ENCODE measurements at regions not wholly inside any gene's neighbourhood (a gene's known extent, or its start where the extent isn't known, plus 50 kb on each side); places are given as distances from the start of the nearest gene placed in this dataset.

DNA sequence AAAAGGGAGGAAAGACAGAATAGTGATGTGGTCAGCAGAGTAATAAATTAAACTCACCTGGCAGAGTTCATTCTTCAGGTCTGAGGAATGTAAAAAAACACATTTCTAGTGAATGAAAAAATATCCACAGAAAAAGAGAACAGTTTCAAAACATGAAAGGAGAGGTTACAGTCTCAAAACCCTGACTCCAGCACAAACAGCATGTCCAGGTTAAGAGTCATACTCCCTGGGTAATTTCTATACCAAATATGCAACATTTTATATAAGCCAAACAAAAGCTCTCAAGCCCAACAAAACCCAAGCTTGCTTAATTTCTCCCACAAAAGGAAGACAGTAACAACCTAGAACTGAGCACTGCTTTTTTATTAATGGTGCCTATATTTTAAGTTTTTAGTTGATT is 173.0 kb downstream of the NTMT2 start:
- DNase-seq = no peak

DNA sequence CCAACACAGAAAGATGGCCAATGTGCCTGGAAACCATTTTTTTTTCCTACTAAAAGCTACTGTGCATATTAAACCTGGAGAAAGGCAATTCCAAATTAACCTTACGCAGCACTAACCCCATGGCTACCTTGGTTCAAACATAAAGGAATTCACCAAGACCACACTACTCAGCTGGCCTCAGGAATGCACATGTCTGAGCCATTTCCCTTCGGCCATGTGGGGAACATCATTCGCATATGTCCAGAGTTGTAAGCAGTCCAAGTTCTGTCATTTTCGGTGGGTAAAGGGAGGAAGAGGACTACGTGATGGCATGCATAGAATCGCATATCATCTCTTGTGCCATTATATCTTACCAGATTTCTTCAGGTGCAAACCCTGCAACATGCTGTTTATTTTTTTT is 175.4 kb downstream of the NTMT2 start:
- DNase-seq = no peak

DNA sequence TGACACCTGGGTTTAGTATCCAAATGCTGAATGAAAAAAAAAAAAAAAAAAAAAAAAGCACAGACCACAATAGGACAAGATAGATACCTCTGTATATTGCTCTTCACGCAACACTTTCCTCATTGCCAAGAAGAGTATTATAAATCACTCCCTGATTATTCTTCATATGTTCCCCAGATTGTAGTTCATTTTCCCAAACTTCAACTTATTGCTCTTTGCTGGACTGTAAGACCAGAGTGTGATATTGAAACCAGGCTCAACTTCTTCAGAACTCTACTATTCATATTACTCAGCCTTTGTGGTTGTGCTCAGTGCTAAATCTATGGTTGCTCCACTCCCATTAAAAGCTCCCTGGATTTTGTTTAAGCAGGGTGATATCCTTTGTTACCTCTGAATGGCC is 180.4 kb downstream of the NTMT2 start:
- no peak for DNase-seq

- no peak for DNase-seq
These were observed 187.0 kb downstream of the NTMT2 start for GRCh38 chr1:170332801-170333200.

GRCh38 chr1:170337413-170337994 is 191.7 kb downstream of the NTMT2 start:
- DNase-seq = no peak

DNA sequence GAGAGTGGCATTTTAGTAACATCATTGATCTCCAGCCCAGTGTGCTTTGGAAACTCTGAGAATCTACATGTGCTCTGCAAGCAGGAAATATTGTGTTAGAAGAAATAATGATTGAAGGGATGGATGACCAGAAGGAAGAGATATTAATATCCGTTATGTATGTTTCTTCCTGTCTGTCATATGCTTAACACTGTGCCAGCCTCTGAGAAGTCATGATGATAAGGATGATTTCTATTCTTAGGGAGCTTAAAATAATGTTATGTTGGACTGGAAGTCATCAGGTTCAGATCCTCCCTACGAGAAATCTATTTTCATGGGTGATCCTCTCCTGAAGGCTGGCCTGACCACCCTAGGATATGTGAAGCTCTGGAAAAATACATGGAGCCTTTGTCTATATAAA is 192.4 kb upstream of the GORAB start:
- DNase-seq = no peak

DNA sequence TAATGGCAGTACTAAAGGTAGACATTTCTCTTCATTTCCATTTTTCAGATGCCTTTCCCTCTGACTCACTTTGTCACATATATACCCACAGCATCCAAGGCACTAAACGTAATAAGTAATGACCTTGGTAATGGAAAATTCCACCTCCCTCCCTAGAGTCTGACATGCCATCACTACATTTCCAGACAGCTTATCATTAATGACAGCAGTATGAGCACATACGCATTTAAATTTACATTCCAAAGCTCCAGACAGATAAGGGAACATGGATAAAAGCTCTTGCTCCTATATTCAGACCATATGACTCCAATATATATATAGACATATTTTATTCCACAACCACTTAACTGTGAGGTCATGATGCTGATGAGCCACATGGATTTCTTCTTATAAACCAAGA is 191.7 kb upstream of the GORAB start:
- no peak for DNase-seq

GRCh38 chr1:170351366-170351946 is 180.5 kb upstream of the GORAB start:
- no peak for DNase-seq

- no peak for DNase-seq
These were observed 177.7 kb upstream of the GORAB start for GRCh38 chr1:170354246-170354645.

DNA sequence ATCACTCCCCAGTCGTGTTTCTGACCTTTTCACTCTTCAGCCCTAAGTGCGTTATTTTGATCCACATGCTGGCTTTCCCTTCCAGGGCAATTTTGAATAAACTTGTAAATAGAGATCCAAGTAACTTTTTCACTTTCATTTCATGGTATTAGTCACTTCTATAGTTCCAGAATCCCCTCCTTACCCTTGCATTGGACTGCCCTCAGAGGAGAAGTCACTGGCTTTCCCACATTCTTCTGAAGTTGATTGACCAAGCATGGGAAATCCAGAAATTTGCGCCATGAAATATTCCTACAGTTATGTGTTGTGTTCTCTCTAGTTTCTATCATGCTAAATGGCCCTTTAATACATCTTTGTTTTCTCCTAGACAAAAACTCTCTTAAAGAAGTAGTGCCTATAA is 177.3 kb upstream of the GORAB start:
- no peak for DNase-seq

- no peak for DNase-seq
These were observed 176.6 kb upstream of the GORAB start for GRCh38 chr1:170355267-170355801.

DNA sequence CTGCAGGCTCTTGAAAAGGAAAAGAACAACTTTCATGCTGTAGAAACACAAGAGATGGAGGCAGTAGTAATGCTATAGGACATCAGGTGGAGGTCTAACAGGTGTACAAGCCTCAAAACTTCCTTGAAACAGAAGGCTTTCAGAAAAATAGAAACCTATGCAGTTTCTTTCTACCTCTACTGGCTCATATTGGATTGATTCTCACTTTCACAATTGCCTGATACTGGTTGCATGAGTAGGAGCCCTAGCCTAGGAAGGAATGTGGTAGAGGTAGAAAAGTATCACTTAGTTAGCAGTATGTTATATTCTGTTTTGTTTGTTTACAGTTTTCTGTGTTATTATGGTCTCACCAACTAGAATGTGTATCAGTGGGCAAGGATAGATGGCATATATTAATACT is 175.4 kb upstream of the GORAB start:
- DNase-seq = no peak

DNA sequence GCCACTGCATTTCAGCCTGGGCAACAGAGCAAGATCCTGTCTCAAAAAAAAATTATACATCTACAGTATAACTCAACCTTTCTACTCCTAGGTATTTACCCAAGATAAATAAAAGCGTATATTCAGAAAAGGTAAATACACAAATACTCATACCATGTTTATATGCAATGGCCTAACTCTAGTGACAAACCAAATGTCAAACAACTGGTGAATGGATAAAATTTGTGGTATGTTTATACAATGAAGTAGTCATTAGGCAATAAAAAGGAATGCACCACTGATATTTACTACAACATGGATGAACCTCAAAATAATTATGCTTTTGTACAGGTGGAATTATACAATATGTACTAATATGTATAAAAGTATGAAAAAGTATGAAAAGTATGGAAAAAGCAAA is 174.2 kb upstream of the GORAB start:
- no peak for DNase-seq

DNA sequence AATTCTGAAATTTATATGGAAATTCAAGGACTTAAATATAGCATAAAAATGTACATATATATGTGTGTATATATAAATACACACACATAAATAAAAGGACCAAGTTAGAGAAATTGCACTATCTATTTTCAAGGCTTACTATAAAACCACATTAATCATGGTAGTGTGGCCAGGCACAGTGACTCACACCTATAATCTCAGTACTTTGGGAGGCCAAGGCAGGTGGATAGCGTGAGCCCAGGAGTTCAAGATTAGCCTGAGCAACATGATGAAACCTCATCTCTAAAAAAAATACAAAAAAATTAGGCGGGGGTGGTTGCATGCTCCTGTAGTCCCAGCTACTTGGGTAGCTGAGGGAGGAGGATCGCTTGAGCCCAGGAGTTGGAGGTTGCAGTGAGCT is 171.4 kb upstream of the GORAB start:
- no peak for DNase-seq

DNA sequence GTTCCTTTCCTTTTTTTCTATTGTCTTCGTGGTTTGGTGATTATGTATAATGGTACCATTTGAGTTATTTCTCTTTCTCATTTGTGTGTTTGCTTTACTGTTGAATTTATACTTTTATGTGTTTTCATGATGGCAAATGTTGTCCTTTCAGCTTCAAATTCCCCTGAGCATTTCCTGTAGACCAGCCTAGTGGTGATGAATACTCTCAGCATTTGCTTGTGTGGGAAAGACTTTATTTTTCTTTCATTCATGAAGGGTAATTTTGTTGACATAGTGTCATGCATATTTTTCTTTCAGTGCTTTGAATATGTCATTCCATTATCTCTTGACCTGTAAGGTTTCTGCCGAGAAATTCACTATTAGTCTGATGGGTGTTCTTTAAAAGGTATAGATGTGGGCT is 166.6 kb upstream of the GORAB start:
- DNase-seq = no peak

- DNase-seq = no peak
These were observed 165.0 kb upstream of the GORAB start for GRCh38 chr1:170366980-170367379.

- no peak for DNase-seq
These were observed 164.4 kb upstream of the GORAB start for GRCh38 chr1:170367615-170368014.

- DNase-seq = no peak
These were observed 163.0 kb upstream of the GORAB start for GRCh38 chr1:170369000-170369399.

DNA sequence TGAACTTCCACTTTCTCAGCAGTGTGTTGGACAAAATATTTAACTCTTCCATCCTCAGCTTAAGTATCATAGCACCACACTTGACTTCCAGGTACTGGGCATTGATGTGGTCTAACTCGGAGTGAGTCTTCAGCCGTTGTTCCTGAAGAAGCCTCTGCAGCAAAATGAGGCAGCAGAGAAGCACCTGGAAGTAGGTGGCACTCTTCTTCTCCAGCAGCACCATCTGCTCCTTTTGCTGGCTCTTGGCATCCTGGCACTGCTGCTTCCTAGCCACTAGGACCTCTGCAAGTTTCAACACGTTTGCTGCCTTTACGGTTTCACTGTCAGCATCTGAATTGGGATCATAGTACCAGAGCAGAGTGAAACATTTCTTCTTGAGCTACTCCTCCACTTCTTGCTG is 162.5 kb upstream of the GORAB start:
- no peak for DNase-seq

- DNase-seq = no peak
These were observed 161.9 kb upstream of the GORAB start for GRCh38 chr1:170370087-170370486.

- no peak for DNase-seq
These were observed 156.8 kb upstream of the GORAB start for GRCh38 chr1:170375082-170375723.

DNA sequence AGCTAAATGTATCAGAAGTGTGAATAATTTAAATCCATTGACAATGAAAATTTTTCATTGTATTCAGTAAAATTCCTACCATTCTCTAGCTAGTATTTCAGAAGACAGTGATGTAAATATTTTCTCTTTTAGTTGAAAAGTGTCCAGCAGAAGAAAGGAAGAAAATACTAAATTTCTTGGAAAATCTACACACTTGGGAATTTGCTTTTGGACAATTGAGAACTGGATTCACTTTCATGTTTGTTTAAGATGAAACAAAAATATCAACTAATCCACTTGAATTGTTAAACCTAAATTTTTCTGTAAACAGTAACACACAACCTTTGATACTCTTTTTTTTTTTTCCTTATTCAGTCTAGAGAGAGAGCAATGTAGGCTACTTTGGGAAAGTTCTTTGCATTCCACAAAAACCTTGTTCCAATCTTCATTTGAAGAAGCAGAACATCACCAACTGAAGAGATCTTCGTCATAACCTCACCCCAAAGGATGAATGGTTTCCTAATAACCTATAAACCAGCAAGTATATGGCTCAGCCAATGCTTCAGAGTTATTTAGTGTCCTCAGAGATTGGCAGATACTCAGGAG is 155.1 kb upstream of the GORAB start:
- DNase-seq = no peak

DNA sequence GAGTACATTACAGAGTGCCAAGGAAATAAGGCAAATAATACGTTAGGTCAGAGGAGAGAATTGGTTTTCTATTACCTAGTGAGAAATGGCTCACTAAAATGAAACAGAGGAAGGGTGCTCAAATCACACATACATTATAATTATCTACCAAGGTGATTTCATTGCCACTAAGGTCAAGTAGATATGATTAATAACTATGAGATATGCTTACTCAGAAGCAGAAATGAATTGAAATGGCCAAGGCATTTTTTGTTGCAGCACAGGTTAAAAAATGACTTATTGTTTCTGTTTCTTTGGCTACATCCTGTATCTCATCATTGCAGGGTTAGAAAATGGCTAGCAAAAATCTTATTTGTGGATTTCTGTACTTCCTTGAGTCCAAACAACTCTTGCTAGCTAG is 154.5 kb upstream of the GORAB start:
- no peak for DNase-seq

DNA sequence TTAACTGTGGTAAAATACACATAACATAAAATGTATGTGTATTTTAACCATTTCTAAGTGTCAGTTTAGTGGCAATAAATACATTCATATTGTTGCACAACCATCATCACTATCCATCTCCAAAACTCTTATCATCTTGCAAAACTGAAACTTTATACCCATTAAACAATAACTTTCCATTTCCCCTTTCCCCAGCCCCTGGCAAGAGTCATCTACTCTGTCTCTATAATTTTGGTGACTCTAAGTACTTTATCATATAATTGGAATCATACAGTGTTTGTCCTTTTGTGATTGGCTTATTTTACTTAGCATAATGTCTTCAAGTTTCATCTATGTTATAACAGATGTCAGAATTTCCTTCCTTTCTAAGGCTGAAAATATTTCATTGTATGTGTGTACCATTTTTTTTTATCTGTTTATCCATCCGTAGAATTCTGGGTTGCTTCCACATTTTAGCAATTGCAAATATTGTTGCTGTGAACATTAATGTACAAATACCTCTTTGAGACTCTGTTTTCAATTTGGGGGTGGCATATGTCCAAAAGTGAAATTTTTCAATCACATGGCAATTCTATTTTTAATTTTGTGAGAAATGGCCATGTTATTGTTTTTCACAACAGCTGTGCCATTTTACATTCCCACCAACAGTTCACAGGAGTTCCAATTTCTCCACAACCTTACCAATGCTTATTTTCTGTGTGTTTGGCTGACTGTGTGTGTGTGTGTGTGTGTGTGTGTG is 153.9 kb upstream of the GORAB start:
- DNase-seq = no peak
